Transverse colon (tissue), 4 donors: ENCODE measurements at regions not wholly inside any gene's neighbourhood (a gene's known extent, or its start where the extent isn't known, plus 50 kb on each side); places are given as distances from the start of the nearest gene placed in this dataset.

ENCODE experiments used
- DNase-seq: peaks from one replicate; pipeline ENCODE4 v3.0.0-alpha.2; 2019
- H3K27ac ChIP-seq, 4 donors: fragments of 200-600 bp; sonication (generic); 2 replicates each; pipeline ENCODE4 v1.5.1; 2016 to 2018; ENCODE audit warnings: inconsistent platforms in 4 of 4
- H3K27me3 ChIP-seq: fragments of 200-600 bp; sonication (generic); 2 replicates; pipeline ENCODE4 v1.5.1; 2017; ENCODE audit warnings: inconsistent platforms
- H3K36me3 ChIP-seq, 4 donors: fragments of 200-600 bp; sonication (generic); 2 replicates each; pipeline ENCODE4 v1.5.1; 2017 to 2019; ENCODE audit warnings: inconsistent platforms in 4 of 4
- H3K4me1 ChIP-seq, 4 donors: fragments of 200-600 bp; sonication (generic); 2 replicates each; pipeline ENCODE4 v1.5.1; 2017 to 2020; ENCODE audit warnings: inconsistent platforms in 4 of 4
- H3K4me3 ChIP-seq, 4 donors: fragments of 200-600 bp; sonication (generic); 1 replicate in 1 of 4; 2 replicates in 3 of 4; pipeline versions ENCODE4 v1.5.1 to v1.6.1; 2017 to 2019; ENCODE audit warnings: inconsistent platforms in 4 of 4
- H3K9me3 ChIP-seq, 2 donors: fragments of 200-600 bp; sonication (generic); 2 replicates each; pipeline ENCODE4 v1.5.1; 2017 to 2019; ENCODE audit warnings: inconsistent platforms in 2 of 2
- CTCF ChIP-seq, 5 experiments: fragments of 200-600 bp in 3 of 5; fragments of 450-650 bp in 2 of 5; sonication (generic) in 3 of 5; IDR thresholded peaks; 1 replicate in 2 of 5; 2 replicates in 3 of 5; pipeline ENCODE4 v1.5.1; 2016 to 2017; ENCODE audit warnings: antibody characterized with exemption in 5 of 5, inconsistent platforms in 3 of 5, mild to moderate bottlenecking in 2 of 5, moderate library complexity in 1 of 5
- EP300 ChIP-seq: sonication (generic); formaldehyde crosslinking; IDR thresholded peaks from one replicate; pipeline ENCODE4 v1.6.1; 2017; ENCODE audit warnings: antibody characterized with exemption, low read depth
- POLR2A ChIP-seq: fragments of 450-650 bp; IDR thresholded peaks from one replicate; pipeline ENCODE4 v1.6.1; 2016; ENCODE audit warnings: antibody characterized with exemption, mild to moderate bottlenecking, moderate library complexity
- POLR2AphosphoS5 ChIP-seq, 3 donors: sonication (generic); formaldehyde crosslinking; IDR thresholded peaks; one replicate each; pipeline ENCODE4 v1.6.1; 2016; ENCODE audit warnings: antibody characterized with exemption in 3 of 3
- whole genome bisulfite sequencing, 2 donors: methylation state at CpG; one replicate each; pipeline ENCODE4 v1.1.5; 2018; ENCODE audit warnings: low coverage in 1 of 2; 5-methylcytosine and 5-hydroxymethylcytosine counted together
- in situ Hi-C, 4 donors: fragments of 200-750 bp; cut with MboI; loops; one replicate each; pipeline versions ENCODE4 v1.15.0 to v1.15.1; 2017; ENCODE audit warnings: low sequenced_read_pairs in 3 of 4, low pct_ligation_motif_present in 1 of 4, low pct_unique_long_range_greater_than_20kb in 1 of 4
- intact Hi-C: fragments of 100-400 bp; cut with DNase I; formaldehyde crosslinking; loops from one replicate; pipeline ENCODE4 v1.15.1; 2023; ENCODE audit warnings: low total_unique reads

- no peaks in the 10 kb centered on the region for H3K9me3 ChIP-seq
- DNase-seq: no peak
- H3K36me3 ChIP-seq: no peaks in the 10 kb centered on the region
- no peak overlapping the region for H3K27ac ChIP-seq
- intact Hi-C loops: no loop called here
- H3K4me1 ChIP-seq: no peaks in the 10 kb centered on the region
- H3K4me3 ChIP-seq: no peak overlapping the region
- TF ChIP-seq POLR2A: no peak
- no peak for TF ChIP-seq POLR2AphosphoS5 (IDR thresholded peaks at IDR 0.05)
- TF ChIP-seq CTCF (IDR thresholded peaks at IDR 0.05): no peak
- no peak for TF ChIP-seq EP300
- no peaks in the 10 kb centered on the region for H3K27me3 ChIP-seq
- WGBS, 2 donors: 58 to 60% methylated on average over 1 of the region's 1 CpG
- in situ Hi-C loops: no loop called here
These were observed 407.1 kb upstream of the MARCKS start for GRCh38 chr6:113450061-113450465.

- intact Hi-C loops: no loop called here
- H3K27ac ChIP-seq: no peak overlapping the region
- H3K4me1 ChIP-seq: no peaks in the 10 kb centered on the region
- no peak for TF ChIP-seq EP300
- TF ChIP-seq CTCF (IDR thresholded peaks at IDR 0.05): no peak
- no peak for TF ChIP-seq POLR2A
- TF ChIP-seq POLR2AphosphoS5 (IDR thresholded peaks at IDR 0.05): no peak
- no peaks in the 10 kb centered on the region for H3K9me3 ChIP-seq
- no peak overlapping the region for H3K4me3 ChIP-seq
- 100% methylated on average over 2 to 3 of the region's 3 CpGs for WGBS, 2 donors
- H3K36me3 ChIP-seq: no peaks in the 10 kb centered on the region
- H3K27me3 ChIP-seq: no peaks in the 10 kb centered on the region
- DNase-seq: no peak
- in situ Hi-C loops: no loop called here
These were observed 406.1 kb upstream of the MARCKS start for GRCh38 chr6:113451049-113451448.

GRCh38 chr6:113457198-113457597 lies 399.9 kb upstream of the MARCKS start:
- Histone ChIP-seq H3K4me1 (no peaks in the 10 kb centered on the region), H3K9me3 (no peaks in the 10 kb centered on the region), H3K27ac (no peak overlapping the region), H3K27me3 (no peaks in the 10 kb centered on the region), H3K4me3 (no peak overlapping the region), H3K36me3 (no peaks in the 10 kb centered on the region)
- in situ Hi-C loops: no loop called here
- DNase-seq: no peak
- WGBS, 2 donors: 75 to 90% methylated on average over 4 of the region's 4 CpGs
- intact Hi-C loops: no loop called here
- TF ChIP-seq POLR2AphosphoS5 (IDR thresholded peaks at IDR 0.05) (no peak), POLR2A (no peak), EP300 (no peak), CTCF (IDR thresholded peaks at IDR 0.05) (no peak)

- TF ChIP-seq EP300 (no peak), POLR2A (no peak), CTCF (IDR thresholded peaks at IDR 0.05) (no peak), POLR2AphosphoS5 (IDR thresholded peaks at IDR 0.05) (no peak)
These were observed 399.4 kb upstream of the MARCKS start for GRCh38 chr6:113457751-113458150.

More at GRCh38 chr6:113457751-113458150, 399.4 kb upstream of the MARCKS start:
- H3K9me3 ChIP-seq: no peaks in the 10 kb centered on the region
- no peaks in the 10 kb centered on the region for H3K27me3 ChIP-seq
- H3K36me3 ChIP-seq: no peaks in the 10 kb centered on the region
- no peaks in the 10 kb centered on the region for H3K4me1 ChIP-seq
- DNase-seq: no peak
- no peak overlapping the region for H3K4me3 ChIP-seq
- H3K27ac ChIP-seq: no peak overlapping the region
- intact Hi-C loops: no loop called here
- in situ Hi-C loops: no loop called here
- 52 to 73% methylated on average over 2 of the region's 2 CpGs for WGBS, 2 donors
